HG03095 (cell line): ENCODE measurements at regions not wholly inside any gene's neighbourhood (a gene's known extent, or its start where the extent isn't known, plus 50 kb on each side); places are given as distances from the start of the nearest gene placed in this dataset.
"Not testable (repeated sequence)": the region's sequence is repeated elsewhere in the genome, so short reads cannot be mapped to it uniquely, and the experiment has no call there.

Experiments used
- ATAC-seq: cut with Tn5 transposase; IDR thresholded peaks from one replicate; pipeline ENCODE4 v1.9.1; 2021; ENCODE audit warnings: moderate library complexity; ENCODE audit not compliant: unreplicated experiment

GRCh38 chr13:55160867-55161266 lies 1979.9 kb upstream of the PRR20A start:
- ATAC-seq: no peak

GRCh38 chr13:55178582-55178981 lies 1962.1 kb upstream of the PRR20A start:
- not testable (repeated sequence) for ATAC-seq

- no peak for ATAC-seq
Observed at GRCh38 chr13:55190996-55191395, 1949.7 kb upstream of the PRR20A start.

- ATAC-seq: no peak
Observed at GRCh38 chr13:55199134-55199533, 1941.6 kb upstream of the PRR20A start.

- ATAC-seq: no peak
Observed at GRCh38 chr13:55214841-55215345, 1925.8 kb upstream of the PRR20A start.

GRCh38 chr13:55219538-55219937 lies 1921.2 kb upstream of the PRR20A start:
- no peak for ATAC-seq

- ATAC-seq: no peak
Observed at GRCh38 chr13:55229906-55230569, 1910.7 kb upstream of the PRR20A start.

GRCh38 chr13:55230570-55230908 lies 1910.2 kb upstream of the PRR20A start:
- no peak for ATAC-seq

- no peak for ATAC-seq
Observed at GRCh38 chr13:55234311-55234710, 1906.4 kb upstream of the PRR20A start.

GRCh38 chr13:55245005-55245644 lies 1895.6 kb upstream of the PRR20A start:
- ATAC-seq: no peak

- no peak for ATAC-seq
Observed at GRCh38 chr13:55255236-55255635, 1885.5 kb upstream of the PRR20A start.

- ATAC-seq: no peak
Observed at GRCh38 chr13:55263045-55263444, 1877.7 kb upstream of the PRR20A start.

- ATAC-seq: no peak
Observed at GRCh38 chr13:55266644-55267043, 1874.1 kb upstream of the PRR20A start.

- ATAC-seq: no peak
Observed at GRCh38 chr13:55298201-55298600, 1842.5 kb upstream of the PRR20A start.

GRCh38 chr13:55302568-55302967 lies 1838.2 kb upstream of the PRR20A start:
- no peak for ATAC-seq

- no peak for ATAC-seq
Observed at GRCh38 chr13:55307909-55308308, 1832.8 kb upstream of the PRR20A start.

- ATAC-seq: no peak
Observed at GRCh38 chr13:55341891-55342290, 1798.8 kb upstream of the PRR20A start.

- no peak for ATAC-seq
Observed at GRCh38 chr13:55345224-55345623, 1795.5 kb upstream of the PRR20A start.

GRCh38 chr13:55347528-55347927 lies 1793.2 kb upstream of the PRR20A start:
- ATAC-seq: no peak

GRCh38 chr13:55359067-55359466 lies 1781.7 kb upstream of the PRR20A start:
- no peak for ATAC-seq

GRCh38 chr13:55361141-55361540 lies 1779.6 kb upstream of the PRR20A start:
- ATAC-seq: no peak

- ATAC-seq: no peak
Observed at GRCh38 chr13:55366676-55367075, 1774.0 kb upstream of the PRR20A start.

GRCh38 chr13:55394470-55394869 lies 1746.2 kb upstream of the PRR20A start:
- ATAC-seq: no peak
